Activated CD8-positive, alpha-beta memory T cell treated with anti-CD3 and anti-CD28 coated beads for 48 hours (primary cell): ENCODE measurements at regions not wholly inside any gene's neighbourhood (a gene's known extent, or its start where the extent isn't known, plus 50 kb on each side); places are given as distances from the start of the nearest gene placed in this dataset.
A peak's percentile ranks its signal among the peaks of the same experiment; 100 is the strongest.
"Not testable (repeated sequence)": the region's sequence is repeated elsewhere in the genome, so short reads cannot be mapped to it uniquely, and the experiment has no call there.

Experiments
- DNase-seq, 3 experiments: peaks; one replicate each; pipeline ENCODE4 v3.0.0-alpha.2; 2020; ENCODE audit warnings: low read depth in 2 of 3, low spot score in 2 of 3

DNA sequence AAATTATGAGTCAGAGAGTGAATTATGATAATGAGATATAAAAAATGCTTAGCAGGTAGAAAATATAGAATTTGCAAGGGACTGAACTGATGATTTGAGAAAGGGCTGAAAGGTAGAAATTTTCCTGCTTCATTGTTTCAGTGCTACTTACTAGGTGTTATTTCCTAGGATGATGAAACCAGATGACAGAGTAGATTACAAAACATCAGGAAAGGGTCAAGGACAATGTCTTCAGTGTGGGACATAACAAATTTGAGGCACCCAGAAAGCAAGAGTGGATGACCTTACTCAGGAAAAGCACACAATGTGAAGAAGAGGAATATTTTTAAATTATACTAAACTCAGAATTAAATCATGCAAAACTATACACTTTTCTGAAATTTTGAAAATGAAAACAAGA, 102.1 kb downstream of the SHCBP1 start:
- DNase-seq, result no peak

DNA sequence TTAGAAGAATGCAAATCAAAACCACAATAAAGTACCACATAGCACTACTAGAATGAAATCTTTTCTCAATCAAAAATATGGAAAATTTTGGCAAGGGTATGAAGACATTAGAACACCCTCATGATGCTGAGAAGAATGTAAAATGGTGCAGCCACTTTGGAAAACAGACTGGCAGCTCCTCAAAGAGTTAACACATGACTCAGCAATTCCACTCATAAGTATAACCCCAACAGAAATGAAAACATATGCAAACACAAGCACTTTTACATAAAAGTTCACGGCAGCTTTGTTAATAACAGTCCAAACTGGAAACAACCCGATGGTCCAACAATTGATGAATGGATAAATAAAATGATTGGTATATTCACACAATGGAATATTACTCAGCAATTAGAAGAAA, 124.5 kb downstream of the SHCBP1 start:
- no peak for DNase-seq

DNA sequence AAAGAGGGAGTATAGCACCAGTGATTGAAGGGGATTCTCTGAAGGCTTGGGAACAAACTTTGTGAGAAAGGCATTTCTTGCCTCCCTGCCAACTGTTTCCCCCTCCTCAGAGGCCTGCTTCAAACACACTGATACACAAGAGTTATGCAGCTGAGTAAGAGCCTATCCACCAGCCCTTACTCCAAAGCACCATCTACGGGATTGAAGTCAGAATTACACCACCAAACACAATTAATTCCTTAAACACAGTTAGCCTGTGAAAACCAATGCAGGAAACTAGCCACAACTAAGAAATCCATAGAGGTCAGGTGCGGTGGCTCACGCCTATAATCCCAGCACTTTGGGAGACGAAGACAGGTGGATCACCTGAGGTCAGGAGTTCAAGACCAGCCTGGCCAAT, 138.3 kb downstream of the SHCBP1 start:
- no peak for DNase-seq

DNA sequence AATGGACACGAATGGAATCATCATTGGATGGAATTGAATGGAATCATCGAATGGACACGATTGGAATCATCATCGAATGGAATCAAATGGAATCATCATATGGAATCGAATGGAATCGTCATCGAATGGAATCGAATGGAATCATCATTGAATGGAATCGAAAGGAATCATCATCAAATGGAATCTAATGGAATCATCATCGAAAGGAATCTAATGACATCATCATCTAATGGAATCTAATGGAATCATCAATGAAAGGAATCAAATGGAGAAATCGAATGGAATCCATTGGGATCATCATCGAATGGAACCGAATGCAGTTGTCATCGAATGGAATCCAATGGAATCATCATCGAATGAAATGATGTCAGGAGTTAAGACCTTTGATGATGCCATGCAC, 154.9 kb downstream of the SHCBP1 start:
- no peak for DNase-seq

DNA sequence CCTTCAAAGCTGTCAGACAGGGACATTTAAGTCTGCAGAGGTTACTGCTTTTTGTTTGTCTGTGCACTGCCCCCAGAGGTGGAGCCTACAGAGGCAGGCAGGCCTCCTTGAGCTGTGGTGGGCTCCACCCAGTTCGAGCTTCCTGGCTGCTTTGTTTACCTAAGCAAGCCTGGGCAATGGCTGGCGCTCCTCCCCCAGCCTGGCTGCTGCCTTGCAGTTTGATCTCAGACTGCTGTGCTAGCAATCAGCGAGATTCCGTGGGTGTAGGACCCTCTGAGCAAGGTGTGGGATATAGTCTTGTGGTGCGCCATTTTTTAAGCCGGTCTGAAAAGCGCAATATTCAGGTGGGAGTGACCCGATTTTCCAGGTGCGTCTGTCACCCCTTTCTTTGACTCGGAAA, 166.4 kb downstream of the SHCBP1 start:
- DNase-seq, result not testable (repeated sequence)

DNA sequence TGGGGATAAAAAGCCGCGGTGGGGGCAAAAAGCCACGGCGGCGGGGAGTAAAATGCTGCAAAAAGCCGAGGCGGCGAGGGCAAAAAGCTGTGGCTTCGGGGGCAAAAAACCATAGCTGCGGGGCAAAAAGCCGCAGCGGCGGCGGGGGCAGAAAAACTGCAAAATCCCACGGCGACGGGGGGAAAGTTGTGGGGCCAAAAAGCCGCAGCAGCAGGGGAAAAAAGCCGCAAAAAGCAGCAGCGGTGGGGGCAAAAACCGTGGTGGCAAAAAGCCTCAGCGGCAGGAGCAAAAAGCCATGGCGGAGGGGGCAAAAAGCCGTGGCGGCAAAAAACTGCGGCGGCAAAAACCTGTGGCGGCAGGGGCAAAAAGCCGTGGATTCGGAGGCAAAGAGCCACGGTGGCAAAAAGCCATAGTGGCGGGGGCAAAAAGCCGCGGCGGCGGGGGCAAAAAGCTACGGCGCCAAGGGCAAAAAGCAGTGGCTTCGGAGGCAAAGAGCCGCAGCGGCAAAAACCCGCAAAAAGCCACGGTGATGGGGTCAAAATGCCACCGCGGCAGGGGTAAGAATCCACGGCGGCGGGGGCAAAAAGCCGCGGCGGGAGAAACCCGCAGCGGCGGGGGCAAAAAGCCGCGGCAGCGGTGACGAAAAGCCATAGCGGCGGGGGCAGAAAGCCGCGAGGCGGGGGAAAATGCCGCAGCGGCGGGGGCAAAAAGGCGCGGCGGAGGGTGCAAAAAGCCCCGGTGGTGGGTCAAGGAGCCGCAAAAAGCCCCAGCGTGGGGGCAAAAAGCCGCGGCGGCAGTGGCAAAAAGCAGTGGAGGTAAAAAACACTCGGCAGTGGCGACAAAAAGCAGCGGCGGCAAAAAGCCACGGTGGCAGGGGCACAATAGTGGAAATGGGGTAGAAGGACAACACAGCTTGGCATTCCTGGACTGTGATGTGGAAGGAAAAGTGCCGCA, 192.8 kb downstream of the SHCBP1 start:
- no peak for DNase-seq

DNA sequence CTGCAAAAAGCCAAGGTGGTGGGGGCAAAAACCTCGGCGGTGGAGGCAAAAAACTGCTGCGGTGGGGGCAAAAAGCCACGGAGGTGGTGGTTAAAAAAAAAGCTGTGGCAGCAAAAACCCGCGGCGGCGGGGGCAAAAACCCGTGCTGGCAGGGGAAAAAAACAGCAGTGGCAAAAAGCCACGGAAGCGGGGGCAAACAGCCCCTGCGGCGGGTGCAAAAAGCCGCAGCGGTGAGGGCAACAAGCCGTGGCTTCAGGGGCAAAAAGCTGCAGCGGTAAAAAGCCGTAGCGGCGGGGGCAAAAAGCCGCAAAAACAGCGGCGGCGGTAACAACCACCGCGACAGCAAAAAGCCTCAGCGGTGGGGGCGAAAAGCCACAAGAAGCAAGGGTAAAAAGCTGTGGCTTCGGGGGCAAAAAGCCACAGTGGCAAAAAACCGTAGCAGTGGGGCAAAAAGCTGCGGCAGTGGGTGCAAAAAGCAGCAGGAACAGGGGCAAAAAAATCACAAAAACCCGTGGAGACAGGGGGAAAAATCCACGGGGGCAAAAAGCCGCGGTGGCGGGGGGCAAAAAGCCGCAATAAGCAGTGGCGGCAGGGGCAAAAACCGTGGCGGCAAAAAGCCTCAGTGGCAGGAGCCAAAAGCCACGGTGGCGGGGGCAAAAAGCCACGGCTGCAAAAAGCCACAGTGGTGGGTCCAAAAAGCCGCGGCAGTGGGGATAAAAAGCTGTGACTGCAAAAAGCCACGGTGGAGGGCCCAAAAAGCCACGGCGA, 193.7 kb downstream of the SHCBP1 start:
- no peak for DNase-seq

DNA sequence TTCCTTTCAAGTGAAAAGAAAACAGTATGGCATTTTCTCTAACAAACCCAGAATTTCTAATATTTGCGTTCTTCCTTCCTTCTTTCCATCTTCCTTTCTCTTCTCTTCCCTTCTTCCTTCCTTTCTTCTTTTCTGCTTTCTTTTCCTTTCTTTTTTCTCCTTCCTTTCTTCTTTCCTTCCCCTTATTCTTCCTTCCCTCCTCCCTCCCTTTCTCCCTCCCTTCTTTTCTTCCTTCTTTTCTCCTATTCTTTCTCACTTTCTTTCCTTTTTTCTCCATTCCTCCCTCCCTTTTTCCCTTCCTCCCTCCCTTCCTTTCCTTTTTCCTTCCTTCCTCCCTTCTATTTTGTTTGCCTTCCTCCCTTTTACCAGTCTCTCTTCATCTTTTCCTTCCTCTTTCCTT, 194.8 kb downstream of the SHCBP1 start:
- no peak for DNase-seq

DNA sequence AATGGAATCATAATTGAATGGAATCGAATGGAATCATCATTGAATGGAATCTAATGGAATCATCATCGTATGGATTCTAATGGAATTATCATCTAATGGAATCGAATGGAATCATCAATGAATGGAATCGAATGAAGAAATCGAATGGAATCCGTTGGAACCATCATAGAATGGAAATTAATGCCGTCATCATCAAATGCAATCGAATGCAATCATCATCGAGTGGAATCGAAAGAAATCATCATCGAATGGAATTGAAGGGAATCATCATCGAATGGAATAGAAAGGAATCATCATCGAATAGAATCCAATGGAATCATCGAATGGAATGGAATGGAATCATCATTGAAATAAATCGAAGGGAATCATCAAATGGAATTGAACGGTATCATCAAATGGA, 217.2 kb downstream of the SHCBP1 start:
- DNase-seq, result no peak

DNA sequence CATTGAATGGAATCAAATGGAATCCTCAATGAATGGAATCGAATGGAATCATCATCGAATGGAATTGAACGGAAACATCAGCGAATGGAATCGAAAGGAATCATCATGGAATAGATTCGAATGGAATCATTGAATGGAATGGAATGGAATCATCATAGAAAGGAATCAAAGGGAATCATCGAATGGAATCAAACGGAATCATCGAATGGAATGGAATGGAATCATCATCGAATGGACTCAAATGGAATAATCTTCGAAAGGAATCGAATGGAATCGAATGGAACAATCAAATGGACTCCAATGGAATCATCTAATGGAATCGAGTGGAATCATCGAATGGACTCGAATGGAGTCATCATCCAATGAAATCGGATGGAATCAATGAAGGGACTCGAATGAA, 222.6 kb downstream of the SHCBP1 start:
- DNase-seq, result not testable (repeated sequence)

DNA sequence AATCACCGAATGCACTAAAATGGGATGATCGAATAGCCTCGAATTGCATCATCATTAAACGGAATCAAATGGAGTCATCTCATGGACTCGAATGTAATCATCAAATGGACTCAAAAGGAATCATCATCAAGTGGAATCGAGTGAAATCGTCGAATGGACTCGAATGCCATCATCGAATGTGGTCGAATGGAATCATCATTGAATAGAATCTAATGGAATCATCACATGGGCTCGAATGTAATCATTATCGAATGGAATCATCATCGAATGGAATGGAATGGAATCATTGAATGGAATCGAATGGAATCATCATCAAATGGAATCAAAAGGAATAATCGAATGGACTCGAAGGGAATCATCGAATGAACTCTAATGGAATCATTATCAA, 224.3 kb downstream of the SHCBP1 start:
- DNase-seq, result not testable (repeated sequence)

DNA sequence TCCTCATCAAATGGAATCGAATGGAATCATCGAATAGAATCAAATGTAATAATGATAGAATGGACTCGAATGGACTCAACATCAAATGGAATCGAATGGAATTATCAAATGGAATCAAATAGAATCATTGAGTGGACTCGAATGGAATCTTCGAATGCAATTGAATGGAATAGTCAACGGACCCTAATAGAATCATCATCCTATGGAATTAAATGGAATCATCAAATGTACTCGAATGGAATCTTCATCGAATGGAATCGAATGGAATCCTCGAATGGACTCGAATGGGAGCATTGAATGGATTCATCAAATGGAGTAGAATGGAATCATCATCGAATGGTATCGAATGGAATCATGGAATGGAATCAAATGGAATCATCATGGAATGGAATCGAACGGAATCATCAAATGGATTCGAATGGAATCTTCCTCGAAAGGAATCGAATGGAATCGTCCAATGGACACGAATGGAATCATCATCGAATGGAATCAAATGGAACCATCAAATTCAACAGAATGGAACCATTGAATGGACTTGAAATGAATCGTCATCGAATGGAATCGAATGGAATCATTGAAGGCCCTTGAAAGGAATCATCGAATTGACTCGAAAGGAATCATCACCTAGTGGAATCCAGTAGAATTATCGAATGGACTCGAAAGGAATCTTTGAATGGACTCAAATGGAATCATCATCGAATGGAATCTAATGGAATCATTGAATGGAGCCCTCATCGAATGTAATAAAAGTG, 224.9 kb downstream of the SHCBP1 start:
- DNase-seq, result not testable (repeated sequence)

DNA sequence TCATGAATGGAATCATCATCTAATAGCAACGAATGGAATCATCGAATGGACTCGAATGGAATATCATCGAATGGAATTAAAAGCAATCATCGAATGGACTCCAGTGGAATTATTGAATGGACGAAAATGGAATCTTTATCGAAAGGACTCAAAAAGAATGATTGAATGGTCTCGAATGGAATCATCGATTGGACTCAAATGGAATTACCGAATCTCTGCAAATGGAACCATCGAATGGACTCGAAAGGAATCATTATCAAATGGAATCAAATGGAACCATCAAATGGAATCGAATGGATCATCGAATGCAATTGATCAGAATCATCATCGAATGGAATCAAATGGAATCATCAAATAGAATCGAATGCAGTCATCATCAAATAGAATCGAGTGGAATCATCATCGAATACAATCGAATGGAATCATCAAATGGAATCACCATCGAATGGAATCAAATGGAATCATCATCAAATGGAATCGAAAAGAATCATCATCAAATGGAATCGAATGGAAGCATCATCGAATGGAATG, 225.7 kb downstream of the SHCBP1 start:
- DNase-seq, result not testable (repeated sequence)

DNA sequence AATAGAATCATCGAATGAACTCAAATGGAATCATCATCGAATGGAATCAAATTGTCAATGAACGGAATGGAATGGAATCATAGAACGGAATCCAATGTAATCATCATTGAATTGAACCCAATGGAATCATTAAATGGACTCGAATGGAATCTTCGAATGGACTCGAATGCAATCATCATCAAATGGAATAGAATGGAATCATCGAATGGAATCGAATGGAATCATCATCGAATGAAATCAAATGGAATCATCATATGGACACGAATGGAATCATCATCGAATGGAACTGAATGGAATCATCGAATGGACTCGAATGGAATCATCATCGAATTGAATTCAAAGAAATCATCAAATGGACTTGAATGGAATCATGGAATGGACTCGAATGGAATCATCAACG, 226.2 kb downstream of the SHCBP1 start:
- not testable (repeated sequence) for DNase-seq

DNA sequence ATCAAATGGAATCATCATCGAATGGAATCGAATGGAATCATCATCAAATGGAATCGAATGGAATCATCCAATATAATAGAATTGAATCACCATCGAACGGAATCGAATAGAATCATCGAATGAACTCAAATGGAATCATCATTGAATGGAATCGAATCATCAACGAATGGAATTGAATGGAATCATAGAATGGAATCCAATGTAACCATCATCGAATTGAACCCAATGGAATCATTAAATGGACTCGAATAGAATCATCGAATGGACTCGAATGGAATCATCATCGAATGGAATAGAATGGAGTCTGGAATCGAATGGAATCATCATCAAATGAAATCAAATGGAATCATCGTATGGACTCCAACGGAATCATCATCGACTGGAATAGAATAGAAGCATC, 227.0 kb downstream of the SHCBP1 start:
- not testable (repeated sequence) for DNase-seq

DNA sequence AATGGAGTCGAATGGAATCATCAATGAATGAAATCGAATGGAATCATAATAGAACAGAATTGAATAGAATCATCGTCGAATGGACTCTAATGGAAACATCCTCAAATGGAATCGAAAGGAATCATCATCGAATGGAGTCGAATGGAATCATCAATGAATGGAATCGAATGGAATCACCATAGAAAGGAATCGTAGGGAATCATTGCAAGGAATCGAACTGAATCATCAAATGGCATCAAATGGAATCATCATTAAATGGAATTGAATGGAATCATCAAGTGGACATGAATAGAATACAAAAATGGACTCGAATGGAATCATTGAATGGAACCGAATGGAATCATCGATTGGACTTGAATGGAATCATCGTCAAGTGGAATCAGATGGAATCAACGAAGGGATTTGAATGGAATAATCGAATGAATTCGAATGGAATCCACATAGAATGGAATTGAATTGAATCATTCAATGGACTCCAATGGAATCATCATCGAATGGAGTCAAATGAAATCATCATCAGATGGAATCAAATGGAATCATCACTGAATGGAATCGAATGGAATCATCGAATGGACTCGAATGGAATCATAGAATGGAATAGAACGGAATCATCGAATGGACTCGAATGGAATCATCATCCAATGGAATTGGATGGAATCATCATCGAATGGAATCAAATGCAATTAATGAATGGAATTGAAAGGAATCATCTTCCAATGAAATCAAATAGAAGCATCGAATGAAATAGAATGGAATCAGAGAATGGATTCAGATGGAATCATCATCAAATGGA, 228.1 kb downstream of the SHCBP1 start:
- DNase-seq, result not testable (repeated sequence)

DNA sequence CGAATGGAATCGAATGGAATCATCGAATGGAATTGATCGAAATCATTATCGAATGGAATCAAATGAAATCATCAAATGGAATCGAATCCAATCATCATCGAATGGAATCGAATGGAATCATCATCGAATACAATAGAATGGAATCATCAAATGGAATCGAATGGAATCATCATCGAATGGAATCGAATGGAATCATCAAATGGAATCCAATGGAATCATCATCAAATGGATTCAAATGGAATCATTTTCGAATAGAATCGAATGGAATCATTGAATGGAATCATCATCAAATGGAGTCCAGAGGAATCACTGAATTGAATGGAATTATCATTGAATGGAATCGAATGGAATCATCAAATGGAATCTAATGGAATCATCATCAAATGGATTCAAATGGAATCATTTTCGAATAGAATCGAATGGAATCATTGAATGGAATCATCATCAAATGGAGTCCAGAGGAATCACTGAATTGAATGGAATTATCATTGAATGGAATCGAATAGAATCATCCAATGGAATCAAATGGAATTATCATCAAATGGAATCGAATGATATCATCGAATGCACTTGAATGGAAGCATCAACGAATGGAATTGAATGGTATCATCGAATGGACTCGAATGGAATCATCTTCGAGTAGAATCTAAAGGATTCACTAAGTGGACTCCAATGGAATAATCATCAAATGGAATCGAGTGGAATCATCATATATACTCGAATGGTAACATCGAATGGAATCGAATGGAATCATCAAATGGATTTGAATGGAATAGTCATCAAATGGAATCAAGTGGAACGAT, 230.3 kb downstream of the SHCBP1 start:
- peak in 1 of 3 experiments; percentile 87 for DNase-seq

DNA sequence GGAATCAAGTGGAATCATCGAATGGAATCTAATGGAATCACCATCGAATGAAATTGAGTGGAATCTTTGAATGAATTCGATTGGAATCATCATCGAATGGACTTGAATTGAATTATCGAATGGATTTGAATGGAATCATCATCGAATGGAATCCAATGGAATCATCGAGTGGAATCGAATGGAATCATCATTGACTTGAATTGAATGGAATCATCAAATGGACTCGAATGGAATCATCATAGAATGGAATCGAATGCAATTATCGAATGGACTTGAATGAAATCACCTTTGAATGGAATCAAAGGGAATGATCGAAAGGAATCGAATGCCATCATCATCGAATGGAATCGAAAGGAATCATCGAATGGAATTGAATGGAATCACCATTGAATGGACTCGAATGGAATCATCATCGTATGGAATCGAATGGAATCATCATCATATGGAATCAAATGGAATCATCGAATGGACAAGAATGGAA, 231.6 kb downstream of the SHCBP1 start:
- peak in 2 of 3 experiments; percentile 63 to 100 for DNase-seq

DNA sequence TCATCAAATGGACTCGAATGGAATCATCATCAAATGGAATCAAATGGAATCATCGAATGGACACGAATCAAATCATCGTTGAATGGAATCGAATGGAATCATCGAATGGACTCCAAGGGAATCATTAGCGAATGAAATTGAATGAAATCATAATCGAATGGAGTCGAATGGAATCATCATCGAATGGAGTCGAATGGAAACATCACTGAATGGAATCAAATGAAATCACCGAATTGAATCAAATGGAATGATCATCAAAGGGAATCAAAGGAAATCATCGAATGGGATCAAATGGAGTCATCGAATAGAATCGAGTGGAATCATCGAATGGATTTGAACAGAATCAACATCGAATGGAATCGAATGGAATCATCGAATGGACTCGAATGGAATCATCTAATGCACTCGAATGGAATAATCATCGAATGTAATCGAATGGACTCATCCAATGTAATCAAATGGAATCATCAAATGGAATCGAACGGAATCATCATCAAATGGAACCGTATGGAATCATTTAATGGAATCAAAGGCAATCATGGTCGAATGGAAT, 232.2 kb downstream of the SHCBP1 start:
- not testable (repeated sequence) for DNase-seq
